ENCODE measurements at regions not wholly inside any gene's neighbourhood (a gene's known extent, or its start where the extent isn't known, plus 50 kb on each side); places are given as distances from the start of the nearest gene placed in this dataset.

DNA sequence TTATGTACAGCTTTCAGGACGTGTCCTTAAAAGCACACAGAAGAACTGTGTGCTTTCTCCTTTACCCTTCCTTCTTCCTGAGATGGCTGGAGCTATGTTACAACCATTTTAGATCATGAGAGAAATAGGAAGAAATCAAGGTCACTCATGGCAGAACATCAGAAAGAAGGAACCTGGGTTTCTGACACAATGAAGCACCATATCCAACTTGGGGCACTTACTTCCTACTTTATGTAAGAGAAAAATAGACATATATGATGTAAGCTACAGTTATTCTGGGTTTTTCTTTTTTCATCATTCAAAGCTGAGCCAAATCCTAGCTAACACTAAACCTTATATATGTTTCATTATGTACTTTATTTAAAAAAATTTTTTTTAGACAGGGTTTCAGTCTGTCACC is 79.5 kb downstream of the FAM161A start:
- FAIRE-seq (no peak), DNase-seq (ENCODE audit: insufficient read length) (no peak)

DNA sequence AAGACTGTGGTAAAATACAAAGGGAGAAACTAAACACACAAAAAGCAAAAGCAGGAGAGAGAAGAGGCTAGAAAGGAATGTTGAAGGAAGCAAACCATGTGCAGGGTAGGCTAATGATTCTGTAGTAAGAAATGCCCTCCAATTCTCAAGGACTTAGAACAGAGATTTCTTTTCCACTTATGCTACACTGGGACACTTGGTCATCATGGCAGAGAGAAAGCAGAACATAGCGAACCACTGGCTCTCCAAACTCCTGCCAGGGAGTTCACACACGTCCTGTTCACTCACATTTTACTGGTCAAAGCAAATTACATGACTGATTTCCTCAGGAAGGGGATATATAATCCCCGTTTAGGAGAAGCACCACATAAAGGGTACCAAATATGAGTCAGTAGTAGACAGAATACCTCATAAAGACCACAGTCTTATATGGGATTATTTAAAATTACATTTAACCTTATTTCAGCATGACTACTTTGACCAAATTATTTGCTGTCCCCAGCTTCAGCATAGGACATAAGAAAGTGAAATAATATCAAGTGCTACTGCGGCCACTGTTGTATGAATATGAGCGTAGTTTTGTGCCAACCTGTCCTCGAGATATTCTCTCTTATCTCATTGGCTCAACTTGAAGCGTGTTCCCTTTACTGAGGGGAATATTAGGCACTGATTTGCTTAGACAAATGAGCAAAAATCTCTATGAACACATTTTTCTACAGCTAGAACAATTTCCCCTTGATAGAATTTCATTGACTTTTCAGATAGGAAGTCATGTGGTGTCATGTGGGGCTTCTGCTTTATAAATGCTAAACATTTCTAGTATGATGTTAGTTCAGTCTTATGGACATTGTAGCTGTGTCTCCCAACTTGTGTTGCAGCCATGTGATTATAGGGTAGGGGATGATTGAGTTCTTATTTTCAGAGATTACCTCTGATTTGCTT is 81.7 kb downstream of the FAM161A start:
- no peak for TF ChIP-seq POLR2AphosphoS5 (IDR thresholded peaks at IDR 0.05; ENCODE audit: low read depth, low read length)
- TF ChIP-seq POLR2A (IDR thresholded peaks at IDR 0.05; ENCODE audit: low read depth, low read length) = no peak
- TF ChIP-seq TAF1 (IDR thresholded peaks at IDR 0.05; ENCODE audit: borderline replicate concordance, low read depth, low read length) = no peak
- no peak for DNase-seq (ENCODE audit: insufficient read length)
- FAIRE-seq = no peak

More for the DNA sequence above, 79.5 kb downstream of the FAM161A start:
- no peak for TF ChIP-seq POLR2AphosphoS5 (IDR thresholded peaks at IDR 0.05; ENCODE audit: low read depth, low read length)
- no peak for TF ChIP-seq TAF1 (IDR thresholded peaks at IDR 0.05; ENCODE audit: borderline replicate concordance, low read depth, low read length)
- no peak for TF ChIP-seq POLR2A (IDR thresholded peaks at IDR 0.05; ENCODE audit: low read depth, low read length)

DNA sequence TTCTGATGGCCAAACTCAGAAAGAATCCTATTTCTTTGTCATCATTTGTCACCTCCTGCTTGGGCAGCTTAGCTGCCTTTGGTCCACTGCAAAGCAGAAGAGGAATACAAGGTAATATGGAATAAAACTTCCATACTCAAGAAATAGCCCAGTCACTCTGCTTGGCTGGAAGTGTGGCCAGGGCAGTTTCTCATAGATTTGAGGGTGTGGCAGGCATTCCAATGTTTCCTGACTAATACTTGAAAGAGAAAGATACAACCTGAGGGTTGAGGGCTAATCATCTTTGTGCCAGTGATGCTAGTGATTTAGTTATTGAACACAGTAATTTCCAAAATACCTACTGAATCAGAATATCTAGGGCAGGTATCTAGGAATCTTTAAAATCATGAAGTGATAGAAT is 83.1 kb downstream of the FAM161A start:
- DNase-seq (ENCODE audit: insufficient read length) (no peak), FAIRE-seq (no peak)
- no peak for TF ChIP-seq TAF1 (IDR thresholded peaks at IDR 0.05; ENCODE audit: borderline replicate concordance, low read depth, low read length)
- TF ChIP-seq POLR2AphosphoS5 (IDR thresholded peaks at IDR 0.05; ENCODE audit: low read depth, low read length) = no peak
- TF ChIP-seq POLR2A (IDR thresholded peaks at IDR 0.05; ENCODE audit: low read depth, low read length) = no peak

DNA sequence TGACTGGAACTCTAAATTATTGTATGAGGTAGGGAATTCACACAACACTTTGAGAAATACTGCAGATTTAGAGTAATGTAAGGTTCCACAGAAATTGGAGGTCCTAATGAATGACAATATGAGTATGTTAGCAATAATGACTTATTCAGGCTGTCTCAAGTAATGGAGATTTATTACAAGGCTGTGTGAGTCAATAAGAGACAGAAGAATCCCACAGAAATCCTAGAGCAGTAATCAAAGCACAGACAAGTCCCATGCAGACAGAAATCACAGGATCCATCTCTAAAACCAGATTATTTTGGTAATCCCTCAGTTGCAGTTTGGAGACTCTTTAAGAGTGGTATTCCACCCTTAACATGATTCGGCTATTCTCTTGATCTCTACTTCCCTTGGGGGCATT is 83.6 kb downstream of the FAM161A start:
- no peak for TF ChIP-seq POLR2A (IDR thresholded peaks at IDR 0.05; ENCODE audit: low read depth, low read length)
- TF ChIP-seq TAF1 (IDR thresholded peaks at IDR 0.05; ENCODE audit: borderline replicate concordance, low read depth, low read length) = no peak
- TF ChIP-seq POLR2AphosphoS5 (IDR thresholded peaks at IDR 0.05; ENCODE audit: low read depth, low read length) = no peak
- FAIRE-seq (no peak), DNase-seq (ENCODE audit: insufficient read length) (no peak)

DNA sequence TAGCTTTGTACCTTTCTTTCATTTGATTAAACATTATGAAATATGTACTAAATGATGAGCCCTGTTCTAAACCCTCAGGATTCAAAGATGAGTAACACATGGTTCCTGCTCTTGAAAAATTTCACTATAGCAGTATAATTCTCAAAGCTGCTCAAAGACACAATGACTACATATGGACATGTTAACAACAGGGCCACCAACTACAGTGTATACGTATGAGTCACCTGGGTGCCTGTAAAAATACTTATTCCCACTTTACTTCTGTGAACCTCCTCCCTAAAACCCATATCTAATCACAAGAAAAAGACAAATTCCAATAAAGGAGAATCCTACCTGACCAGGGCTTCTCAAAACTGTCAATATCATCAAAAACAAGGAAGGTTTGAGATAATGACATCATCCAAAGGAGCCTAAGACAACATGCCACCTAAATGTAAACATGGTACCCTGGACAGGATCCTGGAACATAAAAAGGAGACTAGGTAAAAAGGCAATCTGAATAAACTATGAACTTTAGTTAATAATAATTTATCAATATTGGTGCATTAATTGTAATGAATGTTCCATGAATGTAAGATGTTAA is 84.7 kb downstream of the FAM161A start:
- TF ChIP-seq POLR2AphosphoS5 (IDR thresholded peaks at IDR 0.05; ENCODE audit: low read depth, low read length) (no peak), TAF1 (IDR thresholded peaks at IDR 0.05; ENCODE audit: borderline replicate concordance, low read depth, low read length) (no peak), POLR2A (IDR thresholded peaks at IDR 0.05; ENCODE audit: low read depth, low read length) (no peak)
- FAIRE-seq = no peak

DNA sequence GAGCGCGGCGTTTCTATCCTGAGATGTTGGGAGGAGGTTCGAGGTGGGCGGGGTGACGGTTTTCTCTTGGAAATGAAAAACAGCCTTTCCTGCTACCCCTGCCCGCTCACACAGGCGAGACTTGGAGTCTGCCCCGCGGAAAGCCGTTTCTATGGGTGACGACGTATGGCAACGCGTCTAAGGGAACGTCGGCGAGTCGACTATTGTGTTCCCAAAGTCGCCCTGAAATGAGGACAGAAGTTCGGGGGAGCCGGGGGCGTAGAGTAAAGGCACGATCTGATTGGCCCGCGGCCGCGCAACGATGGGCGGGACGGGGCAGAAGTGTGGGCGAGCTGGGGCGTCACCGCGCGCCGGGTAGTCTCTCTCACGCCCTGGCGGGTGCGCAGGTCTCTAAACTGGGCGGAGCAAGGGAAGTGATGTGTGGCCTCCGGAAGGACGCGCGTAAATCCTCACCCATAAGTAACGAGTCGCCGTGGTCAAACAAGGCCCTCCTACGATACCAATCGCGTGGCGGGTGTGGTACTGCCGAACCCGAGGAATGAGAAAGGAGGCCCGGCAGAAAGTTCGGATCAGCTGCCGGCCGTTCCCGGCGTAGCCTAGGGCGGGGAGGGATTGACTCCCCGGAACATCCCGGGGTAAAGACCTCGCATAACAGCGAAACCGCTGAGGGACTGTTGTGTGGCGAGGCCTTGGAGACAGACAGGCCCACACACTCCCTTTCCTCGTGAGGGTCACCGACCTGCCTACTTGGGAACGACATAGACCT is 89.6 kb downstream of the FAM161A start:
- FAIRE-seq (peak; percentile 95), DNase-seq (ENCODE audit: insufficient read length) (peak; percentile 77)
- TF ChIP-seq POLR2AphosphoS5 (IDR thresholded peaks at IDR 0.05; ENCODE audit: low read depth, low read length) = peak; percentile 84
- TF ChIP-seq TAF1 (IDR thresholded peaks at IDR 0.05; ENCODE audit: borderline replicate concordance, low read depth, low read length) = peak; percentile 41; the same call in 1 of the 2 replicates
- peak; percentile 87 for TF ChIP-seq POLR2A (IDR thresholded peaks at IDR 0.05; ENCODE audit: low read depth, low read length)

More for the DNA sequence above, 84.7 kb downstream of the FAM161A start:
- no peak for DNase-seq (ENCODE audit: insufficient read length)

DNA sequence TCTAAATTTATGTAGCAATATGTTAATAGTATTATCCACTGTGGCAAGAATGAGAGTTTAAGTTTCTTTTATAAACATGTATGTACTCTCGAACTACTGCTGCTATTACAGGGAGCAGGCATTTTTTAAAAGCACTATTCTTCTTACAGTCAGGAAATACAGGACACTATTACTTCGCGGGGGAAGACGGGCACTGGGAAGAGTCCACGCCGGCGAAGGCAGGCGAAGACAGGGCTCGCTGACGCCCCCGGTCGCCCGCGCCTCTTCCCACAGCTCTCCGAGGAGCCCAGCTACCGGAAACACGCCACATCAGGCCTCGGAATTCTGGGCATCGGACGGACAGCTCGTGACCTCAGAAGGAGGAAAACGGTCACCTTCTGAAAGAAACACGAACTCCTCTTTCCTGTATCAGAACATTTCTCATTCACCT is 90.2 kb downstream of the FAM161A start:
- TF ChIP-seq POLR2AphosphoS5 (IDR thresholded peaks at IDR 0.05; ENCODE audit: low read depth, low read length) = no peak
- no peak for FAIRE-seq
- DNase-seq (ENCODE audit: insufficient read length) = no peak

DNA sequence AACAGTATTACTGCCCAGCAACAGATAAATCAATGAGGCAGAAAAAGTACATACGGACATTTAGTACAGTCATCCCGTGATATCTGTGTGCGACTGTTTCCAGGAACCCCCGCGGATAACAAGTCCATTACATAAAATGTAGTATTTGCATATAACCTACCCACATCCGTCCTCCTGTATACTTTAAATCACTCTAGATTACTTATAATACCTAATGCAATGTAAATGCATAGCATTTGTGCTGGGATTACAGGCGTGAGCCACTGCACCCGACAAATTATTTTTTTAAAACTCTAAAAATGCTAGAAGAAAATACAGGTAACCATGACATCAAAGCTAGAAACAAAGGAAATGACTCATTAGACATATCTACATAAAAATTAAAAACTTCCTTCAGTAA is 91.6 kb downstream of the FAM161A start:
- DNase-seq (ENCODE audit: insufficient read length) = no peak
- no peak for TF ChIP-seq TAF1 (IDR thresholded peaks at IDR 0.05; ENCODE audit: borderline replicate concordance, low read depth, low read length)
- TF ChIP-seq POLR2A (IDR thresholded peaks at IDR 0.05; ENCODE audit: low read depth, low read length) = no peak
- TF ChIP-seq POLR2AphosphoS5 (IDR thresholded peaks at IDR 0.05; ENCODE audit: low read depth, low read length) = no peak
- no peak for FAIRE-seq

DNA sequence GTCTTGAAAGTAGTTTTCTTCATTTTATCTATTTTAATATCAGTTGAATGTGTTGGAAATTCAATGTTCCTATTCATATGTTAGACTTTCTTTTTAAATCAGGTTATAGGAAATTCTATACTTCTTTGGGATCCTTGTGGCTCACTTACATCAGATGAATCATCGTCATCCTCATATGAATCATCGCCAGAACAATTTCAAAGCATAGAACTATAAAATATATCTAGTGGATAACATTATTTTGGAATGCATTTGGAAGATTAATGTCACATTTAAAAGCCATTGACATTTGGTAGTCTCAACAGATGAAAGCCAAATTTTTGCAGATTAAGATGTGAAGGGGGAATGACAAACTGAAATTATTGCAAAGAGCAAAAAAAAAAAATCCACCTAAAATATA is 94.1 kb downstream of the FAM161A start:
- FAIRE-seq (no peak), DNase-seq (ENCODE audit: insufficient read length) (no peak)
- TF ChIP-seq POLR2A (IDR thresholded peaks at IDR 0.05; ENCODE audit: low read depth, low read length) = no peak
- TF ChIP-seq TAF1 (IDR thresholded peaks at IDR 0.05; ENCODE audit: borderline replicate concordance, low read depth, low read length) = no peak
- TF ChIP-seq POLR2AphosphoS5 (IDR thresholded peaks at IDR 0.05; ENCODE audit: low read depth, low read length) = no peak

DNA sequence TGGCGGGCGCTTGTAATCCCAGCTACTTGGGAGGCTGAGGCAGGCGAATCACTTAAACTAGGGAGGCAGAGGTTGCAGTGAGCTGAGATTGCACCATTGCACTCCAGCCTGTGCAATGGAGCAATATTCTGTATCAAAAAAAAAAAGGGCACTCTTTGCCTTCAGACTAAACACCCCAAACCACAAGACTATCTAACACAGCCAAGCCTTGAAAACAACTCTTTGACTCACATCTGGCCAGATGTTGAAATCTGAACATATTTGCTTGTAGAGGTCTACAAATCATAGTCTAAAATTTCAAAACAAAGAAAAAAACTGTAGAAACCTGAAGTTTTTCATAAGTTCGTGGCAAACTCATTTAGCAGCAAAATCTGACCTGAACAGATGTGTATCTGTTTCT is 94.9 kb downstream of the FAM161A start:
- FAIRE-seq (no peak), DNase-seq (ENCODE audit: insufficient read length) (no peak)
- no peak for TF ChIP-seq POLR2AphosphoS5 (IDR thresholded peaks at IDR 0.05; ENCODE audit: low read depth, low read length)
- no peak for TF ChIP-seq POLR2A (IDR thresholded peaks at IDR 0.05; ENCODE audit: low read depth, low read length)
- TF ChIP-seq TAF1 (IDR thresholded peaks at IDR 0.05; ENCODE audit: borderline replicate concordance, low read depth, low read length) = no peak

DNA sequence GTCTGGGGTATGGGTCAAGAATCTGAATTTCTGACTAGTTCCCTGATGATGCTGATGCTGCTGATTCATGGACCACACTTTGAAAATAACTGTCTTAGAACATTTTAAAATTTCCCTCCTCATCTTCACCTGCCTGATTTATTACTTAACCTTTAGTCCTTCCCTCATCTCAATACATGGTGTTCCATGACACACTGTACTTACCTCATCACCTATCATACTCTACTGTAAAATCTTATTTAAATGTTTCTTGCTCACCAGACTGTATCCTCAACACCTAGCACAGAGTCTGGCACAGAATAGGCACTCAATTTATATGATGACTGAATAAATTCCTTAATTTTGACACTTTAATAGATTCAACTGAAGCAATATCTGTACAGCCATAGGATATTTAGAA is 95.7 kb downstream of the FAM161A start:
- FAIRE-seq (no peak), DNase-seq (ENCODE audit: insufficient read length) (no peak)
- TF ChIP-seq POLR2AphosphoS5 (IDR thresholded peaks at IDR 0.05; ENCODE audit: low read depth, low read length) = no peak
- TF ChIP-seq TAF1 (IDR thresholded peaks at IDR 0.05; ENCODE audit: borderline replicate concordance, low read depth, low read length) = no peak
